ENCODE measurements at regions not wholly inside any gene's neighbourhood (a gene's known extent, or its start where the extent isn't known, plus 50 kb on each side); places are given as distances from the start of the nearest gene placed in this dataset.

GRCh38 chr13:21308906-21309305 lies 132.4 kb downstream of the MRPL57 start:
- TF ChIP-seq TAF1 (IDR thresholded peaks at IDR 0.05; ENCODE audit: low read depth), result no peak
- no peak for TF ChIP-seq EGR1 (IDR thresholded peaks at IDR 0.05)
- no peak for TF ChIP-seq ZBTB7A (IDR thresholded peaks at IDR 0.05; ENCODE audit: low read depth)
- TF ChIP-seq YY1 (IDR thresholded peaks at IDR 0.05; ENCODE audit: low read depth), result no peak
- TF ChIP-seq CEBPB (IDR thresholded peaks at IDR 0.05), result no peak
- no peak for TF ChIP-seq FOXM1 (IDR thresholded peaks at IDR 0.05; ENCODE audit: borderline replicate concordance, low read depth)
- no peak for TF ChIP-seq CREB1 (IDR thresholded peaks at IDR 0.05; ENCODE audit: low read depth)
- no peak for TF ChIP-seq MAX (IDR thresholded peaks at IDR 0.05)
- TF ChIP-seq TEAD4 (IDR thresholded peaks at IDR 0.05), result no peak
- no peak for TF ChIP-seq RAD21 (IDR thresholded peaks at IDR 0.05; ENCODE audit: low read depth)
- no peak for TF ChIP-seq NFIC (IDR thresholded peaks at IDR 0.05)
- TF ChIP-seq, protein P1, sequence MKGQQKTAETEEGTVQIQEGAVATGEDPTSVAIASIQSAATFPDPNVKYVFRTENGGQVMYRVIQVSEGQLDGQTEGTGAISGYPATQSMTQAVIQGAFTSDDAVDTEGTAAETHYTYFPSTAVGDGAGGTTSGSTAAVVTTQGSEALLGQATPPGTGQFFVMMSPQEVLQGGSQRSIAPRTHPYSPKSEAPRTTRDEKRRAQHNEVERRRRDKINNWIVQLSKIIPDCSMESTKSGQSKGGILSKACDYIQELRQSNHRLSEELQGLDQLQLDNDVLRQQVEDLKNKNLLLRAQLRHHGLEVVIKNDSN (IDR thresholded peaks at IDR 0.05), result no peak
- no peak for TF ChIP-seq REST (IDR thresholded peaks at IDR 0.05; ENCODE audit: low read depth)

- no peak for TF ChIP-seq TCF12 (IDR thresholded peaks at IDR 0.05; ENCODE audit: low read depth)
- no peak for TF ChIP-seq TAF1 (IDR thresholded peaks at IDR 0.05; ENCODE audit: low read depth)
- no peak for TF ChIP-seq EGR1 (IDR thresholded peaks at IDR 0.05)
- TF ChIP-seq EP300 (IDR thresholded peaks at IDR 0.05; ENCODE audit: borderline replicate concordance), result no peak
Measured at GRCh38 chr13:21309542-21310172, 133.2 kb downstream of the MRPL57 start.

GRCh38 chr13:21310220-21310619 lies 133.8 kb downstream of the MRPL57 start:
- TF ChIP-seq TEAD4 (IDR thresholded peaks at IDR 0.05), result no peak
- no peak for TF ChIP-seq CEBPB (IDR thresholded peaks at IDR 0.05)
- TF ChIP-seq, protein P1 (IDR thresholded peaks at IDR 0.05), result no peak

GRCh38 chr13:21316376-21316775 lies 139.9 kb downstream of the MRPL57 start:
- TF ChIP-seq ZBTB7A (IDR thresholded peaks at IDR 0.05; ENCODE audit: low read depth) (no peak), FOXM1 (IDR thresholded peaks at IDR 0.05; ENCODE audit: borderline replicate concordance, low read depth) (no peak), RAD21 (IDR thresholded peaks at IDR 0.05; ENCODE audit: low read depth) (no peak), EP300 (IDR thresholded peaks at IDR 0.05; ENCODE audit: borderline replicate concordance) (no peak), CEBPB (IDR thresholded peaks at IDR 0.05) (no peak), TEAD4 (IDR thresholded peaks at IDR 0.05) (no peak), NFIC (IDR thresholded peaks at IDR 0.05) (no peak), MAX (IDR thresholded peaks at IDR 0.05) (no peak), CREB1 (IDR thresholded peaks at IDR 0.05; ENCODE audit: low read depth) (no peak)

- TF ChIP-seq MAX (IDR thresholded peaks at IDR 0.05) (no peak), YY1 (IDR thresholded peaks at IDR 0.05; ENCODE audit: low read depth) (no peak), FOXM1 (IDR thresholded peaks at IDR 0.05; ENCODE audit: borderline replicate concordance, low read depth) (no peak), NFIC (IDR thresholded peaks at IDR 0.05) (no peak), CREB1 (IDR thresholded peaks at IDR 0.05; ENCODE audit: low read depth) (no peak)
Measured at GRCh38 chr13:21318891-21319532, 140.1 kb downstream of the ZDHHC20 start.

DNA sequence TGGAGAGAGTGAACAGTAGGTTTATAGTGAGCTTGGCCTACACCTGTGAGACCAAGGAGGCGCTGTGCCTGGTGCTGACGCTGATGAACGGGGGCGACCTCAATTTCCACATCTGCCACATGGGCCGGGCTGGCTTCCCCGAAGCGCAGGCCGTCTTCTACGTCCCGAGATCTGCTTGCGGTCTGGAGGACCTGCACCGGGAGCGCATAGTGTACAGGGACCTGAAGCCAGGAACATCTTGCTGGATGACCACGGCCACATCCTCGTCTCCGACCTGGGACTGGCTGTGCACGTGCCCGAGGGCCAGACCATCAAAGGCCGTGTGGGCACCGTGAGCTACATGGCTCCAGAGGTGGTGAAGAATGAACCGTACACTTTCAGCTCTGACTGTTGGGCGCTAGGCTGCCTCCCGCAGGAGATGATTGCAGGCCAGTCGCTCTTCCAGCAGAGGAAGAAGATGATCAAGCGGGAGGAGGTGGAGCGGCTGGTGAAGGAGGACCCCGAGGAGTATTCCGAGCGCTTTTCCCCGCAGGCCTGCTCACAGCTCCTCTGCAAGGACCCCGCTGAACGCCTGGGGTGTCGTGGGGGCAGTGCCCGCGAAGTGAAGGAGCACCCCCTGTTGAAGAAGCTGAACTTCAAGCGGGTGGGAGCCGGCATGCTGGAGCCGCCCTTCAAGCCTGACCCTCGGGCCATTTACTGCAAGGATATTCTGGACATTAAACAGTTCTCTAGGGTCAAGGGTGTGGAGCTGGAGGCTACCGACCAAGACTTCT lies 139.0 kb downstream of the ZDHHC20 start:
- TF ChIP-seq YY1 (IDR thresholded peaks at IDR 0.05; ENCODE audit: low read depth), result no peak
- no peak for TF ChIP-seq TAF1 (IDR thresholded peaks at IDR 0.05; ENCODE audit: low read depth)
- no peak for TF ChIP-seq REST (IDR thresholded peaks at IDR 0.05; ENCODE audit: low read depth)

Measured in Ishikawa (cell line).